Occipital lobe (tissue), 1 donor: ENCODE measurements at regions not wholly inside any gene's neighbourhood (a gene's known extent, or its start where the extent isn't known, plus 50 kb on each side); places are given as distances from the start of the nearest gene placed in this dataset.
A peak's percentile ranks its signal among the peaks of the same experiment; 100 is the strongest.

Source experiments
- DNase-seq: peaks from one replicate; lab custom pipeline; 2025; lab: John Stamatoyannopoulos, UW

DNA sequence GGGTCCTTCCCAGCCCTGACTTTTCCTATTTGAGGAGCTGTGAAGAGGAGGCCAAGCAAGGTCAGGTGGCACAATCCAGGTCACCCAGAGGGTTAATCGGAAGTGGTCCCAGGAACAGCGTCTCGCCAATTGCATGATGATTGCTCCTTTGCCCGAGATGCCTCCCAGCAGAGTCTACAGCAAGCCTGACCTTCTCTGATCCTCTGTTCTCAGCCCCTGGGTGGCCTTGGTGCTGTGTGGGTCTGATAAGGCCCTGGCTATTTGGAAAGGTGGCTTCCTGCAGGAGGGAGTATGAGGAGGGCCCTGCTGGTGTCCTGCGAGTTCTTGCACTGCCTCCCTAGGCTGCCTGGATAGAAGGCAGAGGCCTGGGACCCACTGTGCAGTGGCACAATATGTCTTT is 116.2 kb downstream of the FOXD2 start:
- no peak for DNase-seq

DNA sequence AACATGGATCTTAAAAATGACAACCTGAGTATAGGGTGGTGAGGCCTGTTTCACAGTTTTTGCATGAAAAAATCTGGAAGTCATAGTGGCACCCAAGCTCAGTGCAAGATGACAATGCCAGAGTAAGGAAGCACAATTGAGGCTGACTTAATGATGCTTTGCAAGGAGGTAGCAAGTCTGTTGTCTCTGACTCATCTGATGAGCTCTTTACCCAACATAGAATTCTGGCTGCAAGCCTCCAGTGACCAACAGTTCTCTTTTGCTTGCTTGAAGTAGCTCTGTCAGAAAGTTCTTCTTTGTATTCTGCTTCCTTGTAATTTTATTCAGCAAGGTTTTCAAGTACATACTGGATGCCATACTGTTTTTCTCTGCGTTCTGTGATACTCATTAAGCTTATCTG is 117.1 kb downstream of the FOXD2 start:
- DNase-seq = no peak

DNA sequence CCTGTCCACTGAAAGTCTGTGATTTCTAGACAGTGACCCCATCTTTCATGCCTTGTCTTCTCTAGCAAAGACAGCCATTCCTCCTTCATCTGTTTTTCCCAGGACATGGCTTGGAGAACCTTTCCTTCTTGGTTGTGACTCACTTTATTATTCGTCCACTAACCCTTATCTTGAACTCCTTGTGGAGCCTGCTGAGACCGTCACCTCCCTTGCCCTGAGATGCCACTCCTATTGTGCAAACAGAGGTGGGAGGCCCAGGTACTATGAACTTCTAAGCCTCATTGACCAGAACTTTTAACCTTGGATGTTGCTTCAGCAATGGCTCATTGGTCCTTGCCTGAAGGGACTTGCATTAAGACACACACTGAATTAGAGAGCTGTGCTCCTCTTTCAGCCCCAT is 117.5 kb downstream of the FOXD2 start:
- DNase-seq = no peak

DNA sequence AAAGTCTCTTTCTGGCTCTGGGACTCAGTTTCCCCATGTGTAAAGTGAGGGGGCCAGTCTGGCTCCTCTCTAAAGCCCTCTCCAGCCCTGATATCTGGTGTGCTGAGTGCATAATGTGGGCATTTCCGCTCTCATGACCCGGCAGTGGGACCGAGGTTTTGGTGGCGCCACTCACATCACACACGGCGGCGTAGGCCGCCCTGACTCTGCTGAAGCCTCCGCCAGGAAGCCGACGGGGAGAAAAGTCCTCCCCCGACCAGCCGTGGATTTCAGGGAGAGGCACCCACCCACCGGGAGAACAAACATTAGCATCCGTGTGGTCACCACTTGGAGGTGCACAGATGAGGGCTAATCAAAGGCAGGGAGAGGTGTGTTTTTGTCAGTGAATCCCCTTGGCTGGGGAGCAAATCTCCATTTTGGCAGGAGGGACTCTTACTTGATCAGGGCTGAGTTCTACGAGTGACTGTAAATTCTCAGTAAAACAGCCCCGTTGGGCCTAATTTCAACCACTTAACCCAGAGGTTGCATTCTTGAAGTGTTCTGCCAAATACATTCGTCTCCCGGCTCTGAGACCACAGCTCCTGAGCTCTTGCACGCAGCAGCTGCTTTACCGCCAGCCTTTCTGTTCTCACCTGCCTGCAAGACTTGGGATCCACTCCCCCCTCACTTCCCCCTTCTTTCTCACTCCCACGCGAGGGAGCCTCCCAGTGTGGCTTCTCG is 118.2 kb downstream of the FOXD2 start:
- no peak for DNase-seq

DNA sequence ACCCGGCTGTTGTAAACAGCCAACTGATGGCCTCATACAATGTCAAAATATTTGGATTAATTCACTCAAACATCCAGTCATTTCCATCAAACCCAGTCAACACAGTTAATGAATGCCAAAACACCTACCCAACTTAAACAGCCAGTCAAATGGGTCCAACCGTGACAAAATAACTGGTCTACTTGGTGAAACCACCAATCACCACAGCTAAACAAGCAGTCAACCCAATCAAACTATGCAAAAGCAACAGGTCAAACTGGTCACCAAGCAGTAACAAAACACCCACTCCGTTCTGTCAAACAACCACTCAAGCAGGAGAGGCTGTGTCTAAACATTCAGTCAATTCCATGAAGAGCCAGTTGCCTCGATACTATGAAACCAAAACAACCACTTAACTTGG is 119.2 kb downstream of the FOXD2 start:
- no peak for DNase-seq

DNA sequence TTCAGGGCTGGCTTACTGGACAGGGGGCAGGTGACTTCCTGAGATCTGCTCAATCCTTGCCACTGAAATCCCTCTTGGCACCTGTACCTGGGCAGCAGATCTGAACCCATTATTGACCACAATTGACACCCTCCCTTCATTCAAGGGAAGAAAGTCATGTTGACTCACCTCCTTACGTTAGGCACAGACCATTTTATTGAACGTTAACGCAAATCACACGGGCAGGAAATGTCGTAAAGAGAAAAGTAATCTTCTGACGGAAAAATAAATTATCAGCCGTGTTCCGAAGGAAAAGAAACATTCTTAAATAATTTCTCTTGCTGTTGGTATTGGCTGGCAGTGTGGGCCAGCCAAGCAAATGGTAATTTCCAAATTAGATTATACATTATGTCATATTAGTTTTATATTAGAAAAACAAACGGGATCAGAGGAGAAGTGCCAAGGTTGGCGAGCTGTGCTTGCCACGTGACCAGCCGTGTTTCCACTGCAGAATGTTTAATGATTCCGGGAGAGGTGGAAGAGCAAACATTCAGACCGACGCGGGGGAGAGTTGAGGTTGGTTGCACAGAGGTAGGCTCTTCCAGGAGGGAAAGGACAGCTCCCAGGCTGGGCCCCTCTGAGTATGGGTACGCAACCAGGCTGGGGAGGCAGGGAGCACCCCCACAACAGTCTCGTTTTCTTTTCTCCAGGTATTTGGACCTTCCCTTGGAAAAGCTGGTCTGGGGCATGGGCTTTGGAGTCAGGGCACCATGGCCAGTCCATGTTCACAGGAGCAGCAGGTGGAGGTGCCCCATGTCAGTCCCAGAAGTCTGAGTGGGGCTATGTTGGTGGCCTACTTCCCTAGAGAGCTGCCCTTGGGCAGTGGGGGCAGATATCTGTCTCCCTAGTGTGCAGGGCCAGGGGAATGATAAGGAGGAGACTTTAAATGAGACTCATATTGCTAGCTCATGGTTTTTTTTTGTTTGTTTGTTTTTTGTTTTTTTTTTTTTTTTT is 121.1 kb downstream of the FOXD2 start:
- DNase-seq = no peak

DNA sequence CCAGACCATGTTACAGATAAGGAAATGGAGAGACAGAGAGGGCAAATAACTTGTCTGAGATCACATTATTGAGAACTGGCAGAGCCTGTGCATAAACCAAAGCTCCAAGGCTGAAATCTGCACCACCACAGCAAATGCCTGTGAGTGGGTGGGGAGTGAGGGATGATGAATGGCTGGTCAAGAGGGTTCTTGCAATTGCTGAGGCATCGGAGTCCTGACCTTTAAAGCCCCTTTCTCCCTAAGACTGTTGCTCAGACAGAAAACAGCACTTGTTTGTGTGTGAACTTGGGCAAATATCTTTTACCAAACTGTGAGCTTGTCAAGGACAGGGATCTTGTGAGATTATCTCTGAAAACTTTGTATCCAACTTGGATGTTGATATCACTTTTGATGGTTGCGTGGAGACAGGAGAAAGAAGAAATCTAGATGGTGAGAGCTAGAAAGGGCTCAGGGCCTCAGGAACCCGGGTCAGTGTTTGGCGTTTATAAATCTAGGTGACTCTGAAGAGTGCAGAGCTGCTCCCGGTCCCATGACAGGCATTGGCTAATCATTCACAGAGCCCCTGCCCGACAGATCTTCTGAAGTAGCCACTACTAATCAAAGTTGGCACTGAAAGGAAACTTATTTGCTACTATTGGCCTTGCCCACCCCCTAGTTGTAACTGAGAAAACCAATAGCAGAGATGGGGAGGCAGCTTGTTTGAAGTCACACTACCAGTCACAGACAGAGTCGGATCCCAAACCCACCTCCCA is 122.3 kb downstream of the FOXD2 start:
- DNase-seq = no peak

DNA sequence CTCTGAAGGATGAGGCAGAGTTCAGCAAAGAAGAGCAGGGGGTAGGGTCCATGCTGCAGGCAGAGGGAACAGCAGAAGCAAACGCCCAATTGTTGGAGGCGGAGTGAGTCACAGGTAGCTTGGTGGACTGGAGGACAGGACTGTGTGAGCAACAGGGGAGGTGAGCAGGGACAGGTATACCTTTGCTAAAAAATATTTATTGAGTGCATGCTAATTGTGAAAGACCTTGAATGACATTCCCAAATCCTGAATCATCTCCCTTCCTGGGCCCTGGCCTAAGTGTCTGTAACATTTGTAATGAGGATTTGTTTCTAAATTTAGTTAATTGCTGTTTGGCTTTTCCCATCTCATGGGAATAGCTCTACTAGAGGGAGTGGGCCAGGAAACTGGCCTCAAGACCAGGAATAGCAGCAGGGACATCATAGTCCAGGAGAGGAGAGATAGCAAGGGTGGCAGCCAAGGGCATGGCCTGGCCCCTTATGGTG is 123.7 kb downstream of the FOXD2 start:
- no peak for DNase-seq

DNA sequence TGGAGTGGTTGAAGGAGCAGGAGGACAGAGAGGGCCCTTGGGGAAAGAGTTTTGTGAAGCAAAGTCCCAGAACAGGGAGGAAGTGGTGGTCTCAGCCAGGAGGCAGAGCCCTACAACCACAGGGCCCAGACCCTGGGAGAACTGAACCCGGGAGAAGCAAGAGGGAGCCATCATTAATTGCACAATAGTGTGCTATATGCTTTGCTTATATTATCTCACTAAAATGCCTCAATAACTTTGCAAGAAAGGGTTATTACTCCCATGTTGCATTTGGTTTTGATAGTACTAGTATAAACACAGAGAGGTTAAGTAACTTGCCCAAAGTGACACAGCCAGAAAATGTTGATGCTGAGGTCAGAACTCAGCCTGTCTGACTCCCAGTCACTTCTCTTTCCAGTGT is 124.3 kb downstream of the FOXD2 start:
- no peak for DNase-seq

DNA sequence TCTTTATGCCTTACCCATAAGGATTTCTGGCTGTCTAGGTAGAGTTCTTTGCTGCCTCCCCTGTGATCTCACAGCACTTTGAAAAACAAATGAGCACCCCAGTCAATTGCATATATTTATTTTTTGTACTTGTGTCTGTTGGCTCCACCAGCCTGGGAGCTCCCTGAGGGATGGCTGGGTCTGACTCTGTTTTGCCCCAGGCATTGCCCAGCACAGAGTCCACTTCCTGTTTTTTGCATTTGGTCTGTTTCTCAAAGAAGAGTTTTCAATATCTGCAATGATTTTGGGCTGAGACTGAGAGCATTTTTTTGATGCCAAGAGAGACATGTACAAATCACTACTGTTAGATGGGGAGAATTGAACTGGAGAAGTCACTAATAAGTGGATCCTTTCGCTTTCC is 125.0 kb downstream of the FOXD2 start:
- no peak for DNase-seq

DNA sequence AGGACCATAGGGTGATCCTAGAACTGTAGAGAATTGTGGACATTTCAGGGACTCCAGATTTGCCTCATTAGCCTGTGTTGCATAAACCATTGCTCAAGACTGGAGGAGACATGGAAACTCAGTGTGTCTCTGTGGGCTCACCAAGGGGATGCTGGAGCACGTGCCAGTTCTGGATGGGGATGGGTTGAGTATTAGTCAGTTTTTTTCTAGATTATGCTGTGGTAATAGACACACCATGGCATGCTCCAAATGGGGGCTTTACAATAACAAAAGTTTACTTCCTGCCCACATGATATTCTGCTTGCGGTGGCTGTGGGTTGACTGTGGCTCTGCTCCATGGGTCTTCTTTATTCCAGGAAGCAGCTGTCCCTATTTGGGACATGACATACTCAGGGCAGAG is 125.4 kb downstream of the FOXD2 start:
- DNase-seq = no peak

DNA sequence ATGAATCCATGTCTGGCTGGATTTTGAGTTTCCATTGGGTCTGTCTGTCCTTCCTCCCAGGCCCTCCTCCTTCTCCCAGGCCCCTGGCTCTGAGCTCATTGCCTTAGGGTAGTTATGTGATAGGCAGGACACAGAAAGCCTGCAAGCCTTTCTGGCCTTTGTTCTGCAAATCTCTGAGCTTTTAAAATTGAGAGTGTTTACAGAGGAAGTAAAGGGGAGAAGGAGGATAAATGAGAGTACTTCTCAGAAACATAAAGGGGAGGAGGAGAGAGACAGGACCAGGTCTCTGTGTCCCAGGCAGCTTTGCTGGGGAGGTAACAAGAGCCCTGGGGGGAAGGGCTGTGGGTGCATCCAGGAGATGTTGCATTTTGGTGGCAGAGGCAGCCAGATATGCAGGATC is 126.7 kb downstream of the FOXD2 start:
- no peak for DNase-seq

DNA sequence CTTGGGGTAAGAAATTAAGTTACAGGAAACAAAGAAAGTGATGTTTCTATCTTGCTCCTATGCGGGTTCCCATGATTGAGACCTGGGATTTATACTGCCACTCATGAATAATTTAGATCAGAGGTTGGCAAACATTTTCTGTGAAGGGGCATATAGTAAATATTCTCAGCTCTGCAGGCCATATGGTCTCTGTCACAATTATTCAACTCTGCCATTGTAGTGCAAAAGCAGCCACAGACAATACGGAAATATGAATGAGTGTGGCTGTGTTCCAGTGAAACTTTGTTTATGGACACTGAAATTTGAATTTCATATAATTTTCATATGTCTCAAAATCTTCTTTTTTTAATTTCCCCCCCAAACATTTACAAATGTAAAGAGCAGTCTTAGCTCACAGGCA is 127.2 kb downstream of the FOXD2 start:
- DNase-seq = no peak

DNA sequence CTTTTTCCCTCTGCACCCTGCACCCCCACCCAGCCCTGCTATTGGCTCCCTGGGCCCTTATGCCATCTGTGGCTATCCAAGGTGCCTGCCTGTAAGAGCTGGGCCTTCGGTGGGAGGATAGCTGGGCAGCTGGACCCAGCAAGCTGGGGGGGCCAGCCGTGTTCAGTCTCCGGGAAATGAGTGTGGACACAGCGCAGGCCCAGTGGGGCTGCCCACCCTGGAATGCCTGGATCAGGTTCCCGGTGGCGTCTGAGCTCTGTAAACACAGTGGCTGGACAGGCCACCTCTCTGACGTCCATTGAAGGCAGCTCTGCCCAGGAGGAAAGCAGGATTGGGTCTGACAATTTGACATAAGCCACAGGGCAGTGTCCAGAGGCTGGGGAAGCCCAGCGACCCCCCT is 127.8 kb downstream of the FOXD2 start:
- DNase-seq = no peak

DNA sequence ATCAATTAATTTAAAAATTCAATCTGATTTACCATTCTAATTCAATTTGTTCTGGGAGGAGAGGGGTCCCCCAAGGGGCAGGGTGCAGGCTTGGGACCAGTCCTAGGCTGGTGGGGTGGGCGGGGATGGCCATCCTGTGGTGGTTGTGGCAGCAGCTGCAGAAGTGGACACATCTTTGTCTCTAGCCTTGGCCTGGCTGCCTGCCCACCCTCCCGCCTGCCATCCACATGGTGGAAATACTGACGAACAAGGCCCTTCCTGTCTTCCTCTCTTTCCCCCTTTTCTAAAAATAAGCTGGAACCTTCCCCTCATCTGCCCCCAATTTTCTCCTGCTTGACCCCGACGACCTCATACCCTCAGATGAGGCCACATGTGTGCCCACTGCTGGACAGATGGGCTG is 130.9 kb downstream of the FOXD2 start:
- no peak for DNase-seq

DNA sequence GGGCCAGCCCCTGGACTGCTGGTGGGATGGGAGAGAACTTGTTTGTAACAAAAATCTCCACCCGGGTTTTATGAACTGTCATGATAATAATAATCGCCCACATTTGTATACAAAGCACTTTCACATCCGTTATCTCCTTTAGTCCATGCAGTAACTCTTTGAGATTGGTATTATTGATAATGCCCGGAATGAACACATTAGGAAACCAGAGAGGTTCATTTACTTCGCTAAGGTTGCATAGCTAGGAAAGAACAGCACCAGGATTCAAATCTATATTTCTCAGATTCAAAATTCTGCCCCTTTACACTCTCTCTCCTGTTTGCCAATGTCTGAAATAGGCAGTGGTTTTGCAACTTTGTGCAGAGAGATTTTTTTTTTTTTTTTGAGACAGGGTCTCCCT is 131.4 kb downstream of the FOXD2 start:
- DNase-seq = no peak

DNA sequence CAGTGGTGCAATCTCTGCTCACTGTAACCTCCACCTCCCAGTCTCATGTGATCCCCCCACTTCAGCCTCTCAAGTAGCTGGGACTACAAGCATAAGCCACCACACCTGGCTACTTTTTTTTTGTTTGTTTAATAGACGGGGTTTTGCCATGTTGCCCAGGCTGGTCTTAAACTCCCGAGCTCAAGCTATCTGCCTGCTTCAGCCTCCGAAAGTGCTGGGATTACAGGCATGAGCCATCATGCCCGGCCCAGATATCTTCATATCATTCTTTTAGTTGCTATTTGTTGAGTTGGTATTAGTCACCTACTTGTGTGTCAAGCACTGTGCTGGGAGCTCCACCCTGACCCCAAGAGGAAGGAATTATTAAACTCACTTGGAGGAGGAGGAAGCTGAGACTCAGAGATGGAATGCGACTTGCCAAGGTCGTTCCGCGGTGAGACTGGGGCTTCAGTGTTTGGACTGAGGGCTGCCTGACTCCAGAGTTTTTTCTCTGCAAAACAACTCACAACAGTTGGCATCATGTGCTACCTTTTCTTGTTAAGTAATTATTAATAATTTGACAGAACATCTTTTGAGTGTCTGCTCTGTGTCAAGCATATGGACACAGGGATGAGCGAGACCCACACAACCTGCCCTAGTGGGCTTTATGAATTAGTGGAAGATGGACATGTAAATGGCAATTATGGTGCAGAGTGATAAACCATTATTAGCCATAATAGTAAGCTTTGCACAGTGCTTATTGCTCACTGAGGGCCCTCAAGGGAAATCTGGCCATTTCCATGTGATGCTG is 132.0 kb downstream of the FOXD2 start:
- DNase-seq = no peak

DNA sequence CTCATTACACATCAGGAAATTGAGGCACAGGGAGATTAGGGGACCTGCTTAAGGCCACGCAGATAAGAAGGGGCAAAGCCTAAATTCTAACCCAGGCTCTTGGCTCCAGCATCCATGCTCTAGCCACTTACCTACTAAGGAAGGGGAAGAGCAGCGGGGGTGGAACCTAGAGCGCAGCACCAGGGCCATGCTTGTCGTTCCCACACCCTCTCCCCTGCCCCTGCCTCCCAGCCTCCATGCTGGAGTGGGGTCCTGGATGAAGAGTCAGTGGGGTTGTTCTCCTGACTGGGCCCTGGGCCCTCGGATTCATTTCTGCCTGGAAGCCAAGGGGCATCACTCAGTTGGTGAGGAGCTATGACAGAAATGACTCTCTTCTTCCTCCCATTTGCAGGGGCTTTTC is 133.3 kb downstream of the FOXD2 start:
- no peak for DNase-seq

DNA sequence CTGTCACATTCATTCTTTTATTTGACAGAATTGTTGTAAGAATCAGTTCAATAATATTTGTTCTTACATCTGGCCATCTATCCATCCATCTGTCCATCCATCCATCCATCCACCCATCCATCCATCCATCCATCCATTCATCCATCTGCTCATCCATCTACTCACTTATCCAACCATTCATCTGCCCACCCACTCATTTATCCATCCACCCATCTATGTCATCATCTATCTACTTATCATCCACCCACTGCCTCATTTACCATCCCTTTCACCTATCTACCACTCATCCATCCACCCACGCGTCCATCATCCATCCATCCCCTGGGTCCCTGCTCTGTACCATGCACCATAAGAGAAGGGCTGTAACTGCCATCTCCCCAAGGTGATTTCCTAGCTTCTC is 134.1 kb downstream of the FOXD2 start:
- no peak for DNase-seq

DNA sequence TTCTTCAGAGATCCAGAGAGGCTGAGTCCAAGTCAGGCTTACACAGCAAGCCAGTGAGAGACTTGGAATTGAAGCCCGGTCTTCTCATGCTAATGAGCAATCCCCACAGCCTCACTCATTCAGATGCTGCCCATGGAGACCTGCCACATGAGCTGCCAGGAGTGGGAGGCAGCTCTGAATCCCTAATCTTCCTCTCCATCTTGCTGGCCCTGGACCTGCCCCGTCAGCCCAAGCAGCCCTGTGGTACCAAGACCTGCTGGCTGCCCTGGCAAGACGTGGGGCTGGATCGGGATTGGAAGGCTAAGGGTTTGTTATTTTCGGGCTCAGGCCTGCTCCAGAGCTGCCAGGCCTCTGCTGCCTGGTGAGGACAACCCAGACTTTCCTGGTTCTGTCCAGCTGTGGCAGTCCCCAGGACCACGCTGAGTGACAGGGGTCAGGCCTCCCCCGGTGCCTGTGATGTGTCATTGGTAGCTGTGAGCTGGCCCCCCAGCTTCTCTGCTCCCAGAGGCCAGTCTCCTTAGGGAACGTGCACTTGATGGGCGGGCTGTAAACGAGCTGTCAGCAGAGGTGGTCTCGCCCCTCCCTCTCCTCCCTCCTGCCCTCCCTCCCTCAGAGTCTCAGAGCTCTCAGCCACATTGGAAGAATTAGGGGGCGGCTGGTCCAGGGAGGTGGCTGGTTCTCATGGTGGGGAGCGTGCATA is 135.0 kb downstream of the FOXD2 start:
- peak; percentile 26 for DNase-seq
